Neural cell (in vitro differentiated cells): ENCODE measurements at regions not wholly inside any gene's neighbourhood (a gene's known extent, or its start where the extent isn't known, plus 50 kb on each side); places are given as distances from the start of the nearest gene placed in this dataset.

Experiments
- H2AFZ ChIP-seq: fragments of 200-600, 300-800 bp; sonication (generic), shearing (Covaris generic); 2 replicates; pipeline ENCODE4 v1.6.0; 2014; ENCODE audit warnings: low read depth, mild to moderate bottlenecking, antibody characterized with exemption, low read length, moderate library complexity
- H3F3A ChIP-seq: fragments of 200-600 bp; shearing (Covaris generic); 2 replicates; pipeline ENCODE4 v1.6.1; 2016; ENCODE audit warnings: mild to moderate bottlenecking, moderate library complexity, mixed read lengths, antibody characterized with exemption, low read length; ENCODE audit not compliant: insufficient read depth, poor library complexity, severe bottlenecking
- H3K27ac ChIP-seq: fragments of 200-600, 300-800 bp; sonication (generic), shearing (Covaris generic); 2 replicates; pipeline ENCODE4 v1.5.1; 2014; ENCODE audit warnings: mild to moderate bottlenecking, low read length, moderate library complexity
- H3K27me3 ChIP-seq: fragments of 300-800, 200-600 bp; sonication (generic), shearing (Covaris generic); 2 replicates; pipeline ENCODE4 v1.6.0; 2014; ENCODE audit warnings: mild to moderate bottlenecking, low read depth, low read length, moderate library complexity; ENCODE audit not compliant: insufficient read depth
- H3K36me3 ChIP-seq: fragments of 300-800, 200-600 bp; sonication (generic), shearing (Covaris generic); 2 replicates; pipeline ENCODE4 v1.5.1; 2014; ENCODE audit warnings: mild to moderate bottlenecking, antibody characterized with exemption, low read length, moderate library complexity; ENCODE audit not compliant: insufficient read depth
- H3K4me2 ChIP-seq: fragments of 300-800, 200-600 bp; sonication (generic), shearing (Covaris generic); 2 replicates; pipeline ENCODE4 v1.6.0; 2014; ENCODE audit warnings: mild to moderate bottlenecking, low read length
- H3K4me3 ChIP-seq: fragments of 300-800, 200-600 bp; sonication (generic), shearing (Covaris generic); 2 replicates; pipeline ENCODE4 v1.5.1; 2014; ENCODE audit warnings: mild to moderate bottlenecking, low read length, moderate library complexity
- H3K79me2 ChIP-seq: fragments of 200-600 bp; shearing (Covaris generic); replicated peaks from 2 replicates; pipeline ENCODE4 v1.6.0; 2014; ENCODE audit warnings: mild to moderate bottlenecking, low read length, moderate library complexity; ENCODE audit not compliant: insufficient read depth
- H3K9ac ChIP-seq: fragments of 300-800, 200-600 bp; sonication (generic), shearing (Covaris generic); 2 replicates; pipeline ENCODE4 v1.6.1; 2016; ENCODE audit warnings: mild to moderate bottlenecking, low read length, mixed read lengths
- H3K9me2 ChIP-seq: fragments of 200-600 bp; shearing (Covaris generic); 2 replicates; pipeline ENCODE4 v1.6.1; 2016; ENCODE audit warnings: mild to moderate bottlenecking, low read length, mixed read lengths; ENCODE audit not compliant: insufficient read depth
- H3K9me3 ChIP-seq: fragments of 200-600, 300-800 bp; sonication (generic), shearing (Covaris generic); 2 replicates; pipeline ENCODE4 v1.6.1; 2016; ENCODE audit warnings: mild to moderate bottlenecking, mixed run types, low read length, moderate library complexity, mixed read lengths
- H4K20me1 ChIP-seq: fragments of 200-600 bp; shearing (Covaris generic); 2 replicates; pipeline ENCODE4 v1.6.1; 2016; ENCODE audit warnings: mild to moderate bottlenecking, mixed run types; ENCODE audit not compliant: insufficient read depth
- EP300 ChIP-seq: fragments of 450-650 bp; conservative IDR thresholded peaks from 2 replicates; pipeline ENCODE4 v1.6.1; 2014; ENCODE audit warnings: antibody characterized with exemption, mild to moderate bottlenecking, moderate library complexity; ENCODE audit not compliant: poor library complexity, severe bottlenecking
- EZH2 ChIP-seq: fragments of 200-600, 300-800 bp; shearing (Covaris generic), sonication (generic); IDR thresholded peaks from 2 replicates; pipeline ENCODE4 v1.6.1; 2014; ENCODE audit warnings: antibody characterized with exemption, low read length, borderline replicate concordance, mild to moderate bottlenecking; ENCODE audit not compliant: insufficient read depth, poor library complexity, severe bottlenecking
- MXI1 ChIP-seq: fragments of 450-650 bp; conservative IDR thresholded peaks from 2 replicates; pipeline ENCODE4 v1.6.1; 2014; ENCODE audit warnings: antibody characterized with exemption, mild to moderate bottlenecking; ENCODE audit not compliant: poor library complexity, severe bottlenecking
- POLR2AphosphoS5 ChIP-seq: IDR thresholded peaks from 2 replicates; pipeline ENCODE4 v1.6.1; 2012
- RAD21 ChIP-seq: fragments of 450-650 bp; conservative IDR thresholded peaks from 2 replicates; pipeline ENCODE4 v1.6.1; 2014; ENCODE audit warnings: antibody characterized with exemption, mild to moderate bottlenecking, moderate library complexity
- SMC3 ChIP-seq: fragments of 450-650 bp; conservative IDR thresholded peaks from 2 replicates; pipeline ENCODE4 v1.6.1; 2014; ENCODE audit warnings: antibody characterized with exemption, mild to moderate bottlenecking, moderate library complexity; ENCODE audit not compliant: poor library complexity
- TAF1 ChIP-seq: IDR thresholded peaks from 2 replicates; pipeline ENCODE4 v1.6.1; 2012; ENCODE audit warnings: low read depth
- TF ChIP-seq, protein P1 (sequence below): IDR thresholded peaks from 2 replicates; pipeline ENCODE4 v1.6.1; 2012; ENCODE audit warnings: borderline replicate concordance
- TF ChIP-seq, protein P2 (sequence below): fragments of 450-650 bp; IDR thresholded peaks from 2 replicates; pipeline ENCODE4 v1.5.1; 2014; ENCODE audit warnings: antibody characterized with exemption, mild to moderate bottlenecking, moderate library complexity; ENCODE audit not compliant: poor library complexity, severe bottlenecking

DNA sequence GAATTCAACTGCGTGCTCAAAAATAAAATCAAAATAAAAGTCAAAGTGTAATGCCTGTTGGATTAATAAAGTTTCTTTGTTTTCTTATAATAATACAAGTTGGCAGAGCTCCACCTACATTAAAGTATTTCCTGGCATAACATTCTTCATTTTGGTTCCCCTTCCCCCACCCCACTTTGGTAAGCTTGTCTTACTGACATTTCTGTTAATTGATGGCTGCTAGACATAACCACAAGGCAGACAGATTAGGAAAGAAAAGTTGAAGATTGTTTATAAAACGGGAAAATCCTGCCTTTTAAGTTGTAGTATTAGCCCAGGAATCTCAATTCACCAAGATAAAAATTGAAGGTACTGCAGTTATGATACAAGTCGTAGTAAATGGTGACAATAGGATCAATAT, 246.5 kb upstream of the RPS6KA3 start:
- no peaks in the 10 kb centered on the region for H3K36me3 ChIP-seq
- no peak overlapping the region for H2AFZ ChIP-seq
- no peaks in the 10 kb centered on the region for H3K9me3 ChIP-seq
- TF ChIP-seq, protein P1, sequence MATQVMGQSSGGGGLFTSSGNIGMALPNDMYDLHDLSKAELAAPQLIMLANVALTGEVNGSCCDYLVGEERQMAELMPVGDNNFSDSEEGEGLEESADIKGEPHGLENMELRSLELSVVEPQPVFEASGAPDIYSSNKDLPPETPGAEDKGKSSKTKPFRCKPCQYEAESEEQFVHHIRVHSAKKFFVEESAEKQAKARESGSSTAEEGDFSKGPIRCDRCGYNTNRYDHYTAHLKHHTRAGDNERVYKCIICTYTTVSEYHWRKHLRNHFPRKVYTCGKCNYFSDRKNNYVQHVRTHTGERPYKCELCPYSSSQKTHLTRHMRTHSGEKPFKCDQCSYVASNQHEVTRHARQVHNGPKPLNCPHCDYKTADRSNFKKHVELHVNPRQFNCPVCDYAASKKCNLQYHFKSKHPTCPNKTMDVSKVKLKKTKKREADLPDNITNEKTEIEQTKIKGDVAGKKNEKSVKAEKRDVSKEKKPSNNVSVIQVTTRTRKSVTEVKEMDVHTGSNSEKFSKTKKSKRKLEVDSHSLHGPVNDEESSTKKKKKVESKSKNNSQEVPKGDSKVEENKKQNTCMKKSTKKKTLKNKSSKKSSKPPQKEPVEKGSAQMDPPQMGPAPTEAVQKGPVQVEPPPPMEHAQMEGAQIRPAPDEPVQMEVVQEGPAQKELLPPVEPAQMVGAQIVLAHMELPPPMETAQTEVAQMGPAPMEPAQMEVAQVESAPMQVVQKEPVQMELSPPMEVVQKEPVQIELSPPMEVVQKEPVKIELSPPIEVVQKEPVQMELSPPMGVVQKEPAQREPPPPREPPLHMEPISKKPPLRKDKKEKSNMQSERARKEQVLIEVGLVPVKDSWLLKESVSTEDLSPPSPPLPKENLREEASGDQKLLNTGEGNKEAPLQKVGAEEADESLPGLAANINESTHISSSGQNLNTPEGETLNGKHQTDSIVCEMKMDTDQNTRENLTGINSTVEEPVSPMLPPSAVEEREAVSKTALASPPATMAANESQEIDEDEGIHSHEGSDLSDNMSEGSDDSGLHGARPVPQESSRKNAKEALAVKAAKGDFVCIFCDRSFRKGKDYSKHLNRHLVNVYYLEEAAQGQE, result no peak
- TF ChIP-seq MXI1 (no peak), RAD21 (no peak), TAF1 (no peak), SMC3 (no peak), POLR2AphosphoS5 (no peak), EZH2 (no peak)
- TF ChIP-seq, protein P2, sequence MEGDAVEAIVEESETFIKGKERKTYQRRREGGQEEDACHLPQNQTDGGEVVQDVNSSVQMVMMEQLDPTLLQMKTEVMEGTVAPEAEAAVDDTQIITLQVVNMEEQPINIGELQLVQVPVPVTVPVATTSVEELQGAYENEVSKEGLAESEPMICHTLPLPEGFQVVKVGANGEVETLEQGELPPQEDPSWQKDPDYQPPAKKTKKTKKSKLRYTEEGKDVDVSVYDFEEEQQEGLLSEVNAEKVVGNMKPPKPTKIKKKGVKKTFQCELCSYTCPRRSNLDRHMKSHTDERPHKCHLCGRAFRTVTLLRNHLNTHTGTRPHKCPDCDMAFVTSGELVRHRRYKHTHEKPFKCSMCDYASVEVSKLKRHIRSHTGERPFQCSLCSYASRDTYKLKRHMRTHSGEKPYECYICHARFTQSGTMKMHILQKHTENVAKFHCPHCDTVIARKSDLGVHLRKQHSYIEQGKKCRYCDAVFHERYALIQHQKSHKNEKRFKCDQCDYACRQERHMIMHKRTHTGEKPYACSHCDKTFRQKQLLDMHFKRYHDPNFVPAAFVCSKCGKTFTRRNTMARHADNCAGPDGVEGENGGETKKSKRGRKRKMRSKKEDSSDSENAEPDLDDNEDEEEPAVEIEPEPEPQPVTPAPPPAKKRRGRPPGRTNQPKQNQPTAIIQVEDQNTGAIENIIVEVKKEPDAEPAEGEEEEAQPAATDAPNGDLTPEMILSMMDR, result no peak
- H3K9ac ChIP-seq, result no peak overlapping the region
- H3K27me3 ChIP-seq, result no peaks in the 10 kb centered on the region
- H4K20me1 ChIP-seq, result no peaks in the 10 kb centered on the region
- no peak overlapping the region for H3K4me3 ChIP-seq
- no peak overlapping the region for H3K27ac ChIP-seq
- H3K9me2 ChIP-seq, result no peaks in the 10 kb centered on the region
- H3F3A ChIP-seq, result no peaks in the 10 kb centered on the region
- no peak overlapping the region for H3K4me2 ChIP-seq
- no peaks in the 10 kb centered on the region for H3K79me2 ChIP-seq

DNA sequence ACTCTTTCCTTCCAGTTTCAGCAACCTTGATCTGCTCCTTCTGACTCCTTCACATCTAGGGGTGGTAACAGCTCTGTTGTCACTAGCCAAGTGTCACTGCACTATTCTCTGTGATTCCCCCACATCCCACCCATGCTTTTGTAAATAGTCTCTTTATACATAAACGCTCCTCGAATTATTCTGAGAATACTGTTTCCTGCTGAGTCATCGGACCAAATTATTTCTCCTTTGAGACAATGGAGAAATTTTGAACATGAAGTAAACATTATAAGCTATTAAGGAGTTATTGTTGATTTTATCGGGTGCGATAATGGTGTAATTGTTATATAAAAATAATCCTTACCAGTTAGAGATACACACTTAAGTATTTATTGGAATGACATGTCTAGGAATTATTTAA, 245.1 kb upstream of the RPS6KA3 start:
- Histone ChIP-seq H2AFZ (no peak overlapping the region), H3K36me3 (no peaks in the 10 kb centered on the region), H3F3A (no peaks in the 10 kb centered on the region), H3K27ac (no peak overlapping the region), H3K9me3 (no peaks in the 10 kb centered on the region), H3K4me2 (no peak overlapping the region), H3K9ac (no peak overlapping the region), H3K79me2 (no peaks in the 10 kb centered on the region), H3K9me2 (no peaks in the 10 kb centered on the region), H4K20me1 (no peaks in the 10 kb centered on the region), H3K27me3 (no peaks in the 10 kb centered on the region), H3K4me3 (no peak overlapping the region)
- no peak for TF ChIP-seq EP300
- TF ChIP-seq SMC3, result no peak
- TF ChIP-seq EZH2, result no peak
- TF ChIP-seq RAD21, result no peak
- TF ChIP-seq, protein P1, result no peak
